HG02610 (cell line): ENCODE measurements at regions not wholly inside any gene's neighbourhood (a gene's known extent, or its start where the extent isn't known, plus 50 kb on each side); places are given as distances from the start of the nearest gene placed in this dataset.

Experiments used
- ATAC-seq: cut with Tn5 transposase; IDR thresholded peaks from one replicate; pipeline ENCODE4 v1.9.1; 2021; ENCODE audit warnings: mild to moderate bottlenecking, moderate library complexity; ENCODE audit not compliant: unreplicated experiment

GRCh38 chr7:25391961-25392587 lies 163.8 kb upstream of the NPVF start:
- ATAC-seq = no peak

GRCh38 chr7:25392588-25393338 lies 164.5 kb upstream of the NPVF start:
- ATAC-seq = no peak

- no peak for ATAC-seq
Measured at GRCh38 chr7:25395976-25396375, 167.7 kb upstream of the NPVF start.

GRCh38 chr7:25396668-25397067 lies 168.4 kb upstream of the NPVF start:
- ATAC-seq = no peak

- ATAC-seq = no peak
Measured at GRCh38 chr7:25398418-25398817, 170.1 kb upstream of the NPVF start.

- ATAC-seq = no peak
Measured at GRCh38 chr7:25399000-25399750, 170.9 kb upstream of the NPVF start.

GRCh38 chr7:25402532-25402931 lies 174.2 kb upstream of the NPVF start:
- no peak for ATAC-seq

GRCh38 chr7:25405736-25406135 lies 177.4 kb upstream of the NPVF start:
- no peak for ATAC-seq

- ATAC-seq = no peak
Measured at GRCh38 chr7:25407053-25407452, 178.8 kb upstream of the NPVF start.

GRCh38 chr7:25408012-25408687 lies 179.9 kb upstream of the NPVF start:
- ATAC-seq = no peak

- ATAC-seq = no peak
Measured at GRCh38 chr7:25408876-25409275, 180.6 kb upstream of the NPVF start.

GRCh38 chr7:25409897-25410636 lies 181.8 kb upstream of the NPVF start:
- ATAC-seq = no peak

- no peak for ATAC-seq
Measured at GRCh38 chr7:25420771-25421170, 192.5 kb upstream of the NPVF start.

GRCh38 chr7:25424113-25424512 lies 195.8 kb upstream of the NPVF start:
- no peak for ATAC-seq

- ATAC-seq = no peak
Measured at GRCh38 chr7:25424855-25425254, 196.6 kb upstream of the NPVF start.

- no peak for ATAC-seq
Measured at GRCh38 chr7:25427721-25428120, 199.4 kb upstream of the NPVF start.

GRCh38 chr7:25429731-25430130 lies 201.4 kb upstream of the NPVF start:
- ATAC-seq = no peak

GRCh38 chr7:25430200-25430931 lies 202.1 kb upstream of the NPVF start:
- ATAC-seq = no peak

- ATAC-seq = no peak
Measured at GRCh38 chr7:25431956-25432450, 203.7 kb upstream of the NPVF start.

GRCh38 chr7:25432807-25433206 lies 204.5 kb upstream of the NPVF start:
- no peak for ATAC-seq
